DMS53 treated with DMSO at 0.1 percent for 48 hours (cell line): ENCODE measurements at regions not wholly inside any gene's neighbourhood (a gene's known extent, or its start where the extent isn't known, plus 50 kb on each side); places are given as distances from the start of the nearest gene placed in this dataset.

Experiments
- DNase-seq: peaks from one replicate; lab custom pipeline; 2025; ENCODE audit not compliant: unreplicated experiment; lab: John Stamatoyannopoulos, UW

DNA sequence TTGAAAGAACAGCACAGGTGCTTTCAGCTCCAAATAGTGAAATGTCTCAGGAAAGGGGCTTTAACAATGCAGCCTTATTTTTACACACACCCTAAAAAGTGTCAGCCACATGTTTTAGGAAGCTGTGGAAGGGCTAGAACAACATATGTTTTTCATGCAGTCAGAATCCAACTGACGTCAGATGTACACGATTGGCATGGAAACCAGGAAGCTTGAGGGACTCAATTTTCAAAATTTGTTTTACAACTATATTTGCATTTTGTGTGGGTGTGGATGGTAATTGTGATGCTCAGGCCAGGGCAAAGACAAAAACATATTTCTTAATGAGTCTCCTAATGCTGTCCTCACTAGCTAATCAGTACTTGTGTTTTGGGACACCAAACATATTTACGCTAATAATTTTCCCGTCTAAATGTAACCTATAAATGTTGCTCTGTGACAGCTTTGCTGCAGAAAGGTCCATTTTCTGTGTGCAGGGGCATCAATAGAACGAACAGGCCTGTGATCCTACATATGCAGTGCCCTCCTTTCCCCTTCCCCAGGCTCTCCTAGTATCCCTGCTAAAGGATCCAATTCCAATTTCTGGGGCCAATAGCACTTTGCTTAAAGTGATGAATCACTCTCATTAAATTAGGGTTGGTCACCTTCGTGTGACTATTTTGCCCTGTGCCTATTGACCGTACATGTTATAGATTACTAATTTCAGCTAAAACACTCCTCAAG lies 434.0 kb upstream of the CDH5 start:
- DNase-seq: no peak

DNA sequence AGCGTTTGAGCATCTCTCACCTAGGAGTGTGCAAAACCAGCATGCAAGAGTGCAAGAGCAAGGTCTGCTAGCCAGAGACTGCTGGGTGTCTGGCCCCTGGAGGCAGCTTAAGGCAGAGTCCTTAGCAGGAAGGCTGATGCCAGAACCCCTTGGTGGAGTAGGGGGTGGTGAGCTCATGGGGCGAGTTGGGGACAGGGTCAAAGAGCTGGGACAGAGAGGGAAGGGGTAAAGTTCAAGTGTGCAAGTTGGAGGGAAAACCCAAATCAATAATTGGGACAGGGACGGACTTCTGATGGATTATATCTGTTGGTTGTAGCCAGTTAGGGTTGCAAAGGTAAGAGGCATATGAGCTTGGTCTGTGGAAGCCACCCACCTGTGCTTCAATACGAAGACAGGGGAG lies 443.6 kb upstream of the CDH5 start:
- DNase-seq: no peak

GRCh38 chr16:65919986-65920376 lies 446.5 kb upstream of the CDH5 start:
- no peak for DNase-seq

DNA sequence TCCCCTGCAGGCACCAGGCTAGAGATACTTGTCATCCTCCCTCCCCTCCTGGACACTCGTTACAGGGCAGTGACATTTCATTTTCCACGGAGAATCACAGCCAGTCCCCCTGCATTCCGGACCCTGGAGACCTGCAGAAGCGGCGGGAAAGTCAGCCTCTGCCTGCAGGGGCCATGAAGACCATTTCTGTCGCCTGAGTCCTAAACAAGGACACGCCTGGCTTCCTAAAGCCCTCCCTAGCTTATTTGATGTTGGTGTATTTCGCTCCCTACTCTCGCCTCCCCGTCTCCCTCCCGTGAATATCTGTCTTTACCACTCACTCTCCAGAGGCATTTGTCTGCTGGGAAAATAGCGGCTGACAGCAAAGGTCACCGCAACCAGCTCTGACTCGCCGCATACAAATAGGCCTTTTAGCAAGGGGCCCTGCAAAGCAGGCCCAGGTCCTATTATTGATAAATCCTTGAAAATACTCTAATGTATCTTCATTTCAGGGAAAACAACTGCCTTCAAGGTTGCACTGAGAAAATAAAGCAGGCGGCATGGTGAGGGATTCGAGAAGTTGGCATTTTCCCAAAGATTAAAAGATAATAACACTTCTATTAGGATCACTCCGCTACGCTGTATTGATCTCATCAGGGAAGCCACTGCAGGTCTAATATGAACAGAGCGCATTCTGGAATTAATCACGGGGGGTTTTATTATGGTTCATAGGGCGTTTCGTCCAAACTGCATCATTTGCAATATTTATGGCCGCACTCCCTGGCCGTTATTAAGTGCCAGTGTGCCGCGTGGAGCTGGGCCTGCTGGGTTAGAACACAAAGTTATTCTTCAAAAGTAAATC lies 447.1 kb upstream of the CDH5 start:
- DNase-seq: no peak

DNA sequence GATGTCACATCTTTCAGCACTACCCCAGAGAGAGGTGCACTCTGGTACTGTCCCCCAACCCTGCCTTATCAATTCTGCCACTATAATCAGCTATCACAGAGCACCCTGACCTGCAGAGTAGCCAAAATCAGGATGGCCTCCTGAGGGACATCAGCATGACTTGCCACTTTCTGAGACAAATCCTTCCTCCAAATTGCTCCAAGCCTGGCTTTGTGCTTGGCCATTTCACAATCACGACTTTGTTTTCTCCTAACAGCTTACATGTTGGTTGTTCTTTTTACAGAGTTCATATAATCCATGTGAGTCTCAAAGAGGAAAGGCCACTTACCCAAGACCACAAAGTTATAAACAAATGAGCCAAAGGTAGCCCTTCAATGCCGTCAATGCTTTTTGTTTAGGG lies 449.0 kb upstream of the CDH5 start:
- no peak for DNase-seq

- no peak for DNase-seq
Measured at GRCh38 chr16:65916995-65917394, 449.5 kb upstream of the CDH5 start.

GRCh38 chr16:65910291-65910690 lies 456.2 kb upstream of the CDH5 start:
- DNase-seq: no peak

GRCh38 chr16:65909310-65910050 lies 457.0 kb upstream of the CDH5 start:
- no peak for DNase-seq

GRCh38 chr16:65908568-65908967 lies 457.9 kb upstream of the CDH5 start:
- DNase-seq: no peak

DNA sequence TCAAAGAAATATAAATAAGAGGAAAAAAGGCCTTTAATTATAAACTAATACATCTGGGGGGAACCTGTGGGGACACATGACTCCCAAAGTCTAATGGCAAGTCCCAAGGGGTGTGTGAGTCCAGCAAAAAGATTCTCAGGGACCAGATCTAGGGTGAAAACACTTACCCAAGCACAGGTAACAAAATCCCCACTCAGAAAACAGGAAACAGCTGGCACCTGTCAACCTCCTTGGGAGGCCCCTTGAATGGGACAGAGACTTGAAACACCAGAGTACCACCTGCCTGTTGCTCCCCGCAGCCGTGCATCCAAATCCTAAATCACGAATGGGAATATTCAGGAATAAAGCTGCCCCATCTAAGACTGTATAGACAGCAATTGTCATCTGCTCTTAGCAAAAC lies 461.2 kb upstream of the CDH5 start:
- DNase-seq: no peak

DNA sequence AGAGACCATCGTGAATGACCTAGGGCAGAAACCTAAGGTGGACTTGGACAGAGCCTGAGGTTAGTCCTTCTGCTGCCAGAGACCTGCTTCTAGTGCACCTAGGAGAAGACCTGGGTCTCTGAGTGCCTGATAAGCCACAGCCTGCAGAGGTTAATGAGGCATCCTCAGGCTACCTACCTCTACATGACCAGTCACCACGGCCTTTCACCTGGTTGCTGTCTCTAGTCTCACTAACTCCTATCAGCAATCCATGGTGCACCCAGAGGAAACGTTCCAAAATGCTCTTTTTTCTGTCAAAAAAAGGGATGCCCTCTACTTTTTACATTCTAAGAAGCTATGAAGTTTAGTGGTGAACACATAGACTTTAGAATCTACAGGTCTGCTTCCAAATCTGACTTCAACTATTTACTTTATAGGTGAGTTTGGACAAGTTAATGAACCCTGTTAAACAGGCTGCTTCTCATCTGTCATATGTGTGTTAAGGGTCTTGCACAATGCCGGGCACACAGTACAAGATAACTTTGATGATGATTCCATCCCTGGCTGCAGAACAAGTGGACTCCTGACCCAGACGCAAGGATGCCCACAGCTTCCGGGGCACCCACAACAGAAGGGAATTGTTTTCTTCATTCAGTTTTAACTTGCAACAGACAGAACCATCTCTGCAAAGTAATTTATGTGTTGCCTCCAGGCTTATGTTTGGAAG lies 469.9 kb upstream of the CDH5 start:
- DNase-seq: no peak

- DNase-seq: no peak
Measured at GRCh38 chr16:65895906-65896305, 470.6 kb upstream of the CDH5 start.

GRCh38 chr16:65895486-65895885 lies 471.0 kb upstream of the CDH5 start:
- DNase-seq: no peak

GRCh38 chr16:65890203-65890602 lies 476.3 kb upstream of the CDH5 start:
- DNase-seq: no peak

GRCh38 chr16:65889533-65889966 lies 476.9 kb upstream of the CDH5 start:
- DNase-seq: no peak

- no peak for DNase-seq
Measured at GRCh38 chr16:65888201-65888600, 478.3 kb upstream of the CDH5 start.

GRCh38 chr16:65884018-65884417 lies 482.5 kb upstream of the CDH5 start:
- no peak for DNase-seq

DNA sequence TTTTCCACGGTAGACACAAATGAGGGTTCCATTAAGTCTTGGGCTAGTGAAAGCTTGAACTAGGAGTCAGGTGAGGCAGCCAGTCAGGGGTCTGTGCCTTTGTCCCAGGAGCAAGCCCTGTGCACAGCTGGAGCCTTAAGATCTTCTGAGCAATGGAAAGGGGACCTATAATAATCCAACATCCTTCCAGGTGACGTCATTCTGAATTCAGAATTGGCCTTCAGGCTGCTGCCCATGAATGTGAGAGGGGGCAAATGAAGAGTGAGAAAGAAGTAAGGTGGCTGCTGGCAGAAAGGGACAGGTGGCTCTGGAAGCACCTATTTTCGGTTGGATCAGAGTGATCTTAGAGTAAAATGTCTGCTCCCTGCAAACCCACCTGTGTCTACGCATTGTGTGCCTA lies 488.1 kb upstream of the CDH5 start:
- DNase-seq: no peak

- no peak for DNase-seq
Measured at GRCh38 chr16:65876624-65877023, 489.9 kb upstream of the CDH5 start.

- no peak for DNase-seq
Measured at GRCh38 chr16:65876056-65876408, 490.5 kb upstream of the CDH5 start.

DNA sequence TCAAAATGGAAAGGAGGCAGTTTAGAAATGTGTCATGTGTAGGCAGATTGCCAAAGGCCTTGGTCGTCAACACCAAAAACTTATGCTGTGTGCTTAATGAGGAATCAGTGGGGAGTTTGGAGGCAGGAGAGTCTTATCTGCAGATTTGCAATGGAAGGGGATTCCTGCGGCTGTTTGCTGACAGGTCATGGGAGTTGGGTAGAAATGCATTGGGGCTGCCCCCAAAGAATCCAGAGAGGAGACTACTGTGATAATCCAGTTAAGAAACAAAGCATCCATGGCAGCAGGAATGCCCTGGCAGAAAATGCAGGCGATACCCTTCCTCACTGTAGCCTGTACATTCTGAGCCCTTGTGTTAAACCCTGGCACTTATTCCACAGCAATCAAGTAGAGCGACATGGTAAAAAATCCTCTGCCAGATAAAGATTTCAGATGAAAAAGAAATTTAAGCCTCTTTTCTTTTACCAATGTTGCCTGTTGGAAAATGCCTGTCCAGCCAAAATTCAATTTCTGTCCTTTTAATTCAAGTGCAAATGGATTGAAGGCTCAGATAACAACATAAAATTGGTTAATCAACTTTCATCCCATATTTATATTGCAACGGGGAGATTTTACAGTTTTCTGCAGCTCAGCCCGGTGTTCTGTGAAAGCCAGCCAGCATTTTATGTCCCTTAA lies 491.0 kb upstream of the CDH5 start:
- no peak for DNase-seq
